ENCODE measurements at regions not wholly inside any gene's neighbourhood (a gene's known extent, or its start where the extent isn't known, plus 50 kb on each side); places are given as distances from the start of the nearest gene placed in this dataset.

DNA sequence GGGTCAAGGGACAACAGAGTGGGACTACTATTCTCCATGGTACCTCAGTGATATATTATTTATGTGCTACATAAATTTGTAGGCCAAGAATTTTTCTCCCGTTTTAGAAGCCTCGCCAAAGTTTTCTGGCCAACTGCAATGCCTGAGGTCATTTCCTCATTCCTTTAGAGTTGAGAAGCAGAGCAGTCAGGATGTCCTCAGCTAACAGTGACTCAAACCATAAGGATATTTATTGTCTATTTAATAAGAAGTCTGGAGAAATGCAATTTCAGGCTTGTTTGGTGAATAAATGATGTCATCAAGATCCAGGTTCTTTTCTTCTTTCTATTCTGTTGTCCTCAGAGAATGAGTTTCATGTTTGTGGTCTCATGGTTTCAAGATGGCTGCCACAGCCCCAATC is 91.0 kb downstream of the ADCYAP1 start:
- Histone ChIP-seq H3K27me3 (ENCODE audit: insufficient read depth, low read depth, severe bottlenecking) (no peaks in the 10 kb centered on the region), H3K27ac (no peak overlapping the region), H3K9me3 (ENCODE audit: severe bottlenecking) (peaks cover 4% of the 10 kb centered on the region), H3K36me3 (no peaks in the 10 kb centered on the region), H3K4me3 (ENCODE audit: low read depth, low read length) (no peak overlapping the region)
- TF ChIP-seq, protein P1, sequence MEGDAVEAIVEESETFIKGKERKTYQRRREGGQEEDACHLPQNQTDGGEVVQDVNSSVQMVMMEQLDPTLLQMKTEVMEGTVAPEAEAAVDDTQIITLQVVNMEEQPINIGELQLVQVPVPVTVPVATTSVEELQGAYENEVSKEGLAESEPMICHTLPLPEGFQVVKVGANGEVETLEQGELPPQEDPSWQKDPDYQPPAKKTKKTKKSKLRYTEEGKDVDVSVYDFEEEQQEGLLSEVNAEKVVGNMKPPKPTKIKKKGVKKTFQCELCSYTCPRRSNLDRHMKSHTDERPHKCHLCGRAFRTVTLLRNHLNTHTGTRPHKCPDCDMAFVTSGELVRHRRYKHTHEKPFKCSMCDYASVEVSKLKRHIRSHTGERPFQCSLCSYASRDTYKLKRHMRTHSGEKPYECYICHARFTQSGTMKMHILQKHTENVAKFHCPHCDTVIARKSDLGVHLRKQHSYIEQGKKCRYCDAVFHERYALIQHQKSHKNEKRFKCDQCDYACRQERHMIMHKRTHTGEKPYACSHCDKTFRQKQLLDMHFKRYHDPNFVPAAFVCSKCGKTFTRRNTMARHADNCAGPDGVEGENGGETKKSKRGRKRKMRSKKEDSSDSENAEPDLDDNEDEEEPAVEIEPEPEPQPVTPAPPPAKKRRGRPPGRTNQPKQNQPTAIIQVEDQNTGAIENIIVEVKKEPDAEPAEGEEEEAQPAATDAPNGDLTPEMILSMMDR (IDR thresholded peaks at IDR 0.05; ENCODE audit: low read depth, low read length), result no peak
- DNase-seq, result no peak

DNA sequence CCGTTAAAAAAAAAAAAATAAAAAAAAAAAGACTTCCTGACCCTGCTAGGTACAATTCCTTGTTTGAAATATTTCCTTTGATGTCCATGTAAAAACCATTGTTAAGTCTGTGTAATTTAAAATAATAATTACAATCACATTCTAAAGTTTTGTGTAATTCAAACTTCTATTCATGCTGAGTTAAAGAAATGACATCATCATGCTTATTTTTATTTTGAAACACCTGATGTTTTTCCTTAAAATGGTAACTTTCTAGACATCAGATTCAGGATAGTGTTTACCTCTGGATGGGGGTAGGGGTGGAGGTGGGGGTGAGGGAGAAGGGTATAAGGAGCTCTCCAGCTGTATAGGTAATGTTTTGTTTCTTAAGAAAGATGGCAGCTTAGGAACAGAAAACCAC is 92.8 kb downstream of the ADCYAP1 start:
- Histone ChIP-seq H3K36me3 (no peaks in the 10 kb centered on the region), H3K27me3 (ENCODE audit: insufficient read depth, low read depth, severe bottlenecking) (no peaks in the 10 kb centered on the region), H3K9me3 (ENCODE audit: severe bottlenecking) (no peaks in the 10 kb centered on the region), H3K4me3 (ENCODE audit: low read depth, low read length) (no peak overlapping the region), H3K27ac (no peak overlapping the region)
- TF ChIP-seq, protein P1 (IDR thresholded peaks at IDR 0.05; ENCODE audit: low read depth, low read length), result no peak
- no peak for DNase-seq

DNA sequence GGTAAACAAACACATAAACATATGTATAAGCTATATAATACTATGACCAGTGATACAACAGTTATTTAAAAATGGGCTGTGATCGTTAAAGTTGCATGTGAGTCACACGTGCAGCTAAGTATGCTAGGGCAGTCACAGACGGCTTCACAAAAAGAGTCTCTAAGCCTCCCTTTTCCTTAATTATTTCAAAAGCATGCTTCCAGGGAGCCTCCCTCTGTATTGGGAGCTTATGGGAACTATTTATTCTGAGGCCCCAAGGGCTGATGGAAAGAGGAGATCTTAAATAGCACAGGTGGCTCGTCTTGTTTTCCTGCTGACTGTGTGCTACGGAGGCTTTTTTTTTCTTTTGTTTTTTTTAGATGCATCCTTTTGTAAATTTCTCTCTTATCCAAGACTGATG is 94.3 kb downstream of the ADCYAP1 start:
- no peaks in the 10 kb centered on the region for H3K9me3 ChIP-seq (ENCODE audit: severe bottlenecking)
- no peak overlapping the region for H3K4me3 ChIP-seq (ENCODE audit: low read depth, low read length)
- H3K27ac ChIP-seq, result no peak overlapping the region
- no peak for DNase-seq
- H3K36me3 ChIP-seq, result no peaks in the 10 kb centered on the region
- H3K27me3 ChIP-seq (ENCODE audit: insufficient read depth, low read depth, severe bottlenecking), result no peaks in the 10 kb centered on the region
- TF ChIP-seq, protein P1 (IDR thresholded peaks at IDR 0.05; ENCODE audit: low read depth, low read length), result no peak

DNA sequence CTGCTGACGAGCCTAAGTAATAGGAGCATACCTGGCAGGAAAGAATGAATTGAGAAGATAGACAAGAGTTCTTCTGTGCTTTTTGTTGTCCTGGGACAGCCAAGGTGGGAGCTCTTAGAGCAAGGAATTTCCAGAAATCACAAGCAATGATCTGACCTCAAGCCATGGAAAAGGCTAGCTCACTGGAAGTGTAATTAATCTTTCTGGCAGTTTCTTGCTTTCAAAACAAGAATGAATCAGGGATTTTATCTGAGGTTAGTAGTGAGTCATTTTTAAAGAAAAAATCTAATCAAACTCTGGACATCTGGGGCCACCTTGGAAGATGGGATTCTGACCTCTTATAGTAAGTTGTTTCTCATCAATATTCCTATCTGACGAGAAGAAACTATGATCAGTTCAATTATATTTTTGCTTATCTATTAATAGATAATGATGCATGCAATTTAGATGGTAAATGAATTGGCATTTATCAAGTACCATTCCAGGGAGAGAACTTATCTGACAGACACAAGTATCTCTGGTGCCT is 98.0 kb downstream of the ADCYAP1 start:
- no peak for DNase-seq
- Histone ChIP-seq H3K36me3 (no peaks in the 10 kb centered on the region), H3K4me3 (ENCODE audit: low read depth, low read length) (no peak overlapping the region), H3K9me3 (ENCODE audit: severe bottlenecking) (no peaks in the 10 kb centered on the region), H3K27me3 (ENCODE audit: insufficient read depth, low read depth, severe bottlenecking) (no peaks in the 10 kb centered on the region), H3K27ac (no peak overlapping the region)
- TF ChIP-seq, protein P1 (IDR thresholded peaks at IDR 0.05; ENCODE audit: low read depth, low read length), result no peak

DNA sequence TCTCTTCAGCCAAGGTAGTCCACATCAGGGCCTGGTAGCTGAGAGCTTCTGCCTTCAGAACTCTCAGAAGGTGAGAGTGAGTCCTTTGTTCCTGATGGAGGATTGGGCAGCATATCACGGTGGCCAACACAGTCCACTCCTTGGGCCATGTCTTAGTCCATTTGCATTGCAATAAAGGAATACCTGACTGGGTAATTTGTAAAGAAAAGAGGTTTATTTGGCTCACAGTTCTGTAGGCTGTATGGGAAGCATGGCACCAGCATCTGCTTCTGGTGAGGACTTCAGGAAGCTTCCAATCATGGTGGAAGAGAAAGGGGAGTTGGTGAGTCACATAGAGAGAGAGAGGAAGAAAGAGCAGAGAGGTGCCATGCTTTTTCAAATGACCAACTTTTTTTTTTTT is 98.8 kb downstream of the ADCYAP1 start:
- no peaks in the 10 kb centered on the region for H3K27me3 ChIP-seq (ENCODE audit: insufficient read depth, low read depth, severe bottlenecking)
- no peaks in the 10 kb centered on the region for H3K36me3 ChIP-seq
- H3K4me3 ChIP-seq (ENCODE audit: low read depth, low read length), result no peak overlapping the region
- no peak overlapping the region for H3K27ac ChIP-seq
- TF ChIP-seq, protein P1 (IDR thresholded peaks at IDR 0.05; ENCODE audit: low read depth, low read length), result no peak
- no peaks in the 10 kb centered on the region for H3K9me3 ChIP-seq (ENCODE audit: severe bottlenecking)
- DNase-seq, result no peak

DNA sequence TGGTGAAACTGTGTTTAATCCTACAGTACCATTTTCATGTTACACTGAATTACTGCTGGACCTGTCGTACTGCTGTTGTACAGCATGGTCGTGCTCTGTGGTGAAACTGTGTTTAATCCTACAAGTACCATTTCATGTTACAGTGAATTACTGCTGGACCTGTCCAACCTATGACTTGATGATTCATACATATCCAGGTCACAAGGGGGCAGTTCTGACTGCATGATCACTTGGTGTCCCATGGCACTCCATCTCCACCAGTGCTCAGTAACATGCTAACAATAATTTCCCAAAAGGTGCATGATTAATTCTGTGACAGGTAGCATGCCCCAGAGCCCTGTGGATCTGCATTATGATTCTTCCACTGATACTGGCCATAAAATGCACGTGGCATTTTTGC is 101.6 kb downstream of the ADCYAP1 start:
- TF ChIP-seq, protein P1 (IDR thresholded peaks at IDR 0.05; ENCODE audit: low read depth, low read length), result no peak
- no peaks in the 10 kb centered on the region for H3K27me3 ChIP-seq (ENCODE audit: insufficient read depth, low read depth, severe bottlenecking)
- no peaks in the 10 kb centered on the region for H3K9me3 ChIP-seq (ENCODE audit: severe bottlenecking)
- no peak for DNase-seq
- no peak overlapping the region for H3K27ac ChIP-seq
- H3K36me3 ChIP-seq, result no peaks in the 10 kb centered on the region
- H3K4me3 ChIP-seq (ENCODE audit: low read depth, low read length), result no peak overlapping the region
